ENCODE measurements at regions not wholly inside any gene's neighbourhood (a gene's known extent, or its start where the extent isn't known, plus 50 kb on each side); places are given as distances from the start of the nearest gene placed in this dataset.
"Not testable (repeated sequence)": the region's sequence is repeated elsewhere in the genome, so short reads cannot be mapped to it uniquely, and the experiment has no call there.

GRCh38 chr2:22110244-22110651 lies 986.5 kb downstream of the TDRD15 start:
- no peak for DNase-seq
- Mint-ChIP-seq H3K27ac (no peak overlapping the region), H3K36me3 (ENCODE audit: low read depth) (no peaks in the 10 kb centered on the region), H3K27me3 (no peaks in the 10 kb centered on the region), H3K4me3 (no peak overlapping the region), H3K4me1 (ENCODE audit: low read depth) (no peaks in the 10 kb centered on the region), H3K9me3 (peaks cover 15% of the 10 kb centered on the region)

DNA sequence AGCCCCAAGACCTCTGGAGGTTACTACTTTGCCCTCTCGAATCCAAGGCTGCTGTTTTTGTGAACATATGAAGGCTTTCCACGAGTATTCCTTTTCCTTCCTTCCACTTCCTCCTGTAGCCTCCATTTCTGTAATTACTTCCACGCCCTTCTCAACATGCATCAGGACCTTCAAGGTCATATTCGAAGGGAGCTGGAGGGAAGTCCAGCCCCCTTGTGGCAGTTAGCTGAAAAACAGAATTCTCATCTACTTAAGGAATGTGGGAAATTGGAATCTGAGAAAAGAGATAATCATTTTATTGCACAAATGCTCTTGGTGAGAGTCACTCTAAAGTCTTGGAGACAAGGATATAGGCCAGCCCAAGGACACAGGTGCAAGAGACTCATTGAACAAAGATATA lies 1000.2 kb downstream of the TDRD15 start:
- no peaks in the 10 kb centered on the region for H3K36me3 Mint-ChIP-seq (ENCODE audit: low read depth)
- DNase-seq = no peak
- peaks cover 13% of the 10 kb centered on the region for H3K9me3 Mint-ChIP-seq
- no peaks in the 10 kb centered on the region for H3K4me1 Mint-ChIP-seq (ENCODE audit: low read depth)
- no peak overlapping the region for H3K4me3 Mint-ChIP-seq
- H3K27ac Mint-ChIP-seq = no peak overlapping the region
- H3K27me3 Mint-ChIP-seq = no peaks in the 10 kb centered on the region

- Mint-ChIP-seq H3K9me3 (peaks cover 15% of the 10 kb centered on the region), H3K4me1 (ENCODE audit: low read depth) (no peaks in the 10 kb centered on the region), H3K27me3 (no peaks in the 10 kb centered on the region), H3K36me3 (ENCODE audit: low read depth) (no peaks in the 10 kb centered on the region), H3K4me3 (no peak overlapping the region), H3K27ac (no peak overlapping the region)
- no peak for DNase-seq
These were observed 1002.3 kb downstream of the TDRD15 start for GRCh38 chr2:22126106-22126505.

DNA sequence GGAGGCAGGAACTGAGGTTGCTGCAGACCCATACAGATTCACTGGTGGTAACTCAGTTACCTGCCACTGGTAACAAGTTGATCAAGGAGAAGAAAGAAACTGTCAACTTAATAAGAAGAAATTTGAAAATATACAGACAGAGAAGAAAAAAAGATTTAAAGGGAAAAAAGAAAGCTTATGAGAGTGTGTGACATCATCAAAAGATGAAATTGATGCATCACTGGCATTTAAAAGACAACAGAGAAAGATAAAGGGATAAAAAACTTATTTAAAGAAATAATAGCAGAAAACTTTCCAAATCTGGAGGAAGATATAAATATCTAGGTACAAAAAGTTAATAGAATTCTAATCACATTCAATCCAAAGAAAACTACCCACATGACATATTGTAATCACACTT lies 1003.2 kb downstream of the TDRD15 start:
- H3K27ac Mint-ChIP-seq = no peak overlapping the region
- H3K4me3 Mint-ChIP-seq = no peak overlapping the region
- H3K36me3 Mint-ChIP-seq (ENCODE audit: low read depth) = no peaks in the 10 kb centered on the region
- H3K9me3 Mint-ChIP-seq = peaks cover 14% of the 10 kb centered on the region
- H3K4me1 Mint-ChIP-seq (ENCODE audit: low read depth) = no peaks in the 10 kb centered on the region
- no peaks in the 10 kb centered on the region for H3K27me3 Mint-ChIP-seq
- DNase-seq = no peak

DNA sequence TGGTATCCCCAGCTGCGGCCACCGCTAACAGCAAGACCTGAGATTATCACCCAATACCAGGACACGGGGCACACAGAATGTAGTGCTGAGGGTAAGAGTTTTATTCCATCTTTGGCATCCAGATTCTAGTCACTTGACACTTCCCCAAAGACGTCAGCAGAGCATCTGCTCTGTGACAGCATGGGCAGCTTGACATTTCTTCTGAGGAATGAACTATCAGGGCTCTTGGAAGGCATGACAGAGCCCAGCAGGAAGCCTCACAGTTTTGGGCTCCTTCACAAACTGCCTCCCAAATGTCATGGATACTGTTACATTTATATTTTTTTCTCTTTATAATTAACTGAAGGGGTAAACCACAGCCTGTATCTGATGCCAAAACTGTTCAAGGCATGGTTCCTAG lies 1010.7 kb downstream of the TDRD15 start:
- Mint-ChIP-seq H3K27ac (no peak overlapping the region), H3K27me3 (no peaks in the 10 kb centered on the region), H3K36me3 (ENCODE audit: low read depth) (no peaks in the 10 kb centered on the region)

GRCh38 chr2:22136446-22136845 lies 1012.7 kb downstream of the TDRD15 start:
- Mint-ChIP-seq H3K27me3 (no peaks in the 10 kb centered on the region), H3K9me3 (peaks cover 8% of the 10 kb centered on the region), H3K4me3 (no peak overlapping the region), H3K4me1 (ENCODE audit: low read depth) (no peaks in the 10 kb centered on the region), H3K36me3 (ENCODE audit: low read depth) (no peaks in the 10 kb centered on the region), H3K27ac (no peak overlapping the region)
- DNase-seq = no peak

More for the DNA sequence above, 1010.7 kb downstream of the TDRD15 start:
- H3K9me3 Mint-ChIP-seq = peaks cover 8% of the 10 kb centered on the region
- H3K4me1 Mint-ChIP-seq (ENCODE audit: low read depth) = no peaks in the 10 kb centered on the region
- no peak for DNase-seq
- H3K4me3 Mint-ChIP-seq = no peak overlapping the region

- Mint-ChIP-seq H3K27me3 (no peaks in the 10 kb centered on the region), H3K36me3 (ENCODE audit: low read depth) (no peaks in the 10 kb centered on the region), H3K4me3 (no peak overlapping the region), H3K27ac (no peak overlapping the region), H3K9me3 (peaks cover 28% of the 10 kb centered on the region), H3K4me1 (ENCODE audit: low read depth) (no peaks in the 10 kb centered on the region)
- no peak for DNase-seq
These were observed 1020.1 kb downstream of the TDRD15 start for GRCh38 chr2:22143840-22144239.

DNA sequence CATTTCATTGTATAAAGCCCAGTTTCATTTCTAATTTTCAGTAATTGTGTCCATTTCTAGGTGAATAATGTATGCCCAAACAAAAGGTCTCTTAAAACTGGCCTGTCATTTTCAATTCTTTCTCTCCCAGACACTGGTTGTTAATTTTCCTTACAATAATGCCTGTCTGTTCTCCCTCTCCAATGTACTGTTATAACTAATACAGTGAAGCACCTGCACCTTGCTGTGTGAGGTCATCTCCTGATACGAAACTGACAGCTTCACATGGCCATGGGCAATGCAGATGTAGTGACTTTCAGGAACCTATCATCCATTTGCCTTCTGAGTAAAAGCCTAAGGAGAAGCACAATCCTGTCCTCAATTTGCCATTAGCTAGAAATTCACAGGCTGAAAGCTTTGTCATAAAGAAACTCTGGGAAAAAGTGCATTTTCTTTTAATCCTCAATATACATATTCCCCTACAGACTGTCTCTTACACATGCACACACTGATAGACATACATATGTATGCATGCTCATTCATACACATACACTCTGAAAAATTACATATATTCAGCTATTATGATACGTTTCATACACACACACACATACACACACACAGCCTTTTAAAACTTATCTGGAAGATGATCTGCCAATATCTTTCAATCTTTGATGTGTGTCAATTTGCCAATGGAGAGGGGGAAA lies 1030.3 kb downstream of the TDRD15 start:
- H3K36me3 Mint-ChIP-seq (ENCODE audit: low read depth) = no peaks in the 10 kb centered on the region
- H3K27me3 Mint-ChIP-seq = no peaks in the 10 kb centered on the region
- H3K9me3 Mint-ChIP-seq = peaks cover 27% of the 10 kb centered on the region
- no peak for DNase-seq
- H3K27ac Mint-ChIP-seq = no peak overlapping the region
- H3K4me3 Mint-ChIP-seq = no peak overlapping the region
- no peaks in the 10 kb centered on the region for H3K4me1 Mint-ChIP-seq (ENCODE audit: low read depth)

- H3K36me3 Mint-ChIP-seq (ENCODE audit: low read depth); DNase-seq: not testable (repeated sequence)
These were observed 1032.9 kb downstream of the TDRD15 start for GRCh38 chr2:22156661-22157060.

GRCh38 chr2:22167256-22167655 lies 1043.5 kb downstream of the TDRD15 start:
- Mint-ChIP-seq H3K27me3 (no peaks in the 10 kb centered on the region), H3K27ac (no peak overlapping the region), H3K9me3 (peaks cover 31% of the 10 kb centered on the region), H3K36me3 (ENCODE audit: low read depth) (no peaks in the 10 kb centered on the region), H3K4me3 (no peak overlapping the region), H3K4me1 (ENCODE audit: low read depth) (no peaks in the 10 kb centered on the region)
- no peak for DNase-seq

More at GRCh38 chr2:22156661-22157060, 1032.9 kb downstream of the TDRD15 start:
- H3K4me1 Mint-ChIP-seq (ENCODE audit: low read depth); H3K27me3 Mint-ChIP-seq; H3K4me3 Mint-ChIP-seq; H3K27ac Mint-ChIP-seq: not testable (repeated sequence)
- H3K9me3 Mint-ChIP-seq = peaks cover 18% of the 10 kb centered on the region

- Mint-ChIP-seq H3K4me3 (no peak overlapping the region), H3K27ac (no peak overlapping the region), H3K36me3 (ENCODE audit: low read depth) (no peaks in the 10 kb centered on the region), H3K27me3 (no peaks in the 10 kb centered on the region), H3K9me3 (peaks cover 22% of the 10 kb centered on the region), H3K4me1 (ENCODE audit: low read depth) (no peaks in the 10 kb centered on the region)
- no peak for DNase-seq
These were observed 1051.2 kb downstream of the TDRD15 start for GRCh38 chr2:22175003-22175402.

GRCh38 chr2:22185251-22185650 lies 1061.5 kb downstream of the TDRD15 start:
- H3K36me3 Mint-ChIP-seq (ENCODE audit: low read depth) = no peaks in the 10 kb centered on the region
- no peak overlapping the region for H3K27ac Mint-ChIP-seq
- H3K4me3 Mint-ChIP-seq = no peak overlapping the region

DNA sequence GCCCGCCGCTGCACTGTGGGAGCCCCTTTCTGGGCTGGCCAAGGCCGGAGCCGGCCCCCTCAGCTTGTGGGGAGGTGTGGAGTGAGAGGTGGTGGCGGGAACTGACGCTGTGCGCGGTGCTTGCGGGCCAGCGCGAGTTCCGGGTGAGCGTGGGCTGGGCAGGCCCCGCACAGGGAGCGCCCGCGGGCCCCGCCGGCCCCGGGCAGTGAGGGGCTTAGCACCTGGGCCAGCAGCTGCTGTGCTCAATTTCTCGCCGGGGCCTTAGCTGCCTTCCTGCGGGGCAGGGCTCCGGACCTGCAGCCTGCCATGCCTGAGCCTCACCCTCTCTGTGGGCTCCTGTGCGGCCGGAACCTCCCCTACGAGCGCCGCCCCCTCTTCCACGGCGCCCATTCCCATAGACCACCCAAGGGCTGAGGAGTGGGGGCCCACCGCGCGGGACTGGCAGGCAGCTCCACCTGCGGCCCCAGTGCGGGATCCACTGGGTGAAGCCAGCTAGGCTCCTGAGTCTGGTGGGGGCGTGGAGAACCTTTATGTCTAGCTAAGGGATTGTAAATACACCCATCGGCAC lies 1062.6 kb downstream of the TDRD15 start:
- DNase-seq; H3K27ac Mint-ChIP-seq; H3K4me3 Mint-ChIP-seq; H3K9me3 Mint-ChIP-seq; H3K36me3 Mint-ChIP-seq (ENCODE audit: low read depth); H3K27me3 Mint-ChIP-seq; H3K4me1 Mint-ChIP-seq (ENCODE audit: low read depth): not testable (repeated sequence)

More at GRCh38 chr2:22185251-22185650, 1061.5 kb downstream of the TDRD15 start:
- peaks cover 10% of the 10 kb centered on the region for H3K9me3 Mint-ChIP-seq
- H3K4me1 Mint-ChIP-seq (ENCODE audit: low read depth) = no peaks in the 10 kb centered on the region
- no peak for DNase-seq
- H3K27me3 Mint-ChIP-seq = no peaks in the 10 kb centered on the region

DNA sequence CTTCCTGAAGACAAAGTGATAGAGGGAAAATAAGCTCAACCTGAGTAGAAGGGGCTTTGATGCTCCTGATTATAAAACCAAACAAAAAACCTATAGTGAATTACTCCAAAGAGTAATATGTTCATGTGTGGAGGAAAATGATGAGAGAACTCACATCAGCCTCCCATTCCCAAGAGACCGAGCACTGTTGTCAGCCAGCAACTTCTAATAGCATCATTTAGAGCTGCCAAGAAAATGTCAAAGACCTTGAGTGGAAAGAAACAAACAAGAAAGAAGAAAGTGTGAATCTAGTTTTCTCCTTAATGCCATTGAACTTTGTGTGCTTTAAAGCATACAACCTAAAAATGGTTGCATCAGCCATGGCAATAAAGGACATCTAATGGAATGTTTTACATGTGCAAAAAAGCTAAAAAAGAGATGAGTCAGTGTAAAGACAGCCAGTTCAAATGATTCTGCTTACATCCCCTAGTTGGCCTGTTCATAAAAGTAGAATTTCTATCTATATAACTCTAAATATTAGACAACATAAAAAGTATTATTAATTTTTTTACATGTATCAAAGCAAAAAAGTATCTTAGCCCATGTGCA lies 1066.2 kb downstream of the TDRD15 start:
- H3K27ac Mint-ChIP-seq = no peak overlapping the region
- H3K9me3 Mint-ChIP-seq = peaks cover 3% of the 10 kb centered on the region
- H3K4me1 Mint-ChIP-seq (ENCODE audit: low read depth) = no peaks in the 10 kb centered on the region
- DNase-seq = no peak
- H3K4me3 Mint-ChIP-seq = no peak overlapping the region
- H3K27me3 Mint-ChIP-seq = no peaks in the 10 kb centered on the region
- H3K36me3 Mint-ChIP-seq (ENCODE audit: low read depth) = no peaks in the 10 kb centered on the region

DNA sequence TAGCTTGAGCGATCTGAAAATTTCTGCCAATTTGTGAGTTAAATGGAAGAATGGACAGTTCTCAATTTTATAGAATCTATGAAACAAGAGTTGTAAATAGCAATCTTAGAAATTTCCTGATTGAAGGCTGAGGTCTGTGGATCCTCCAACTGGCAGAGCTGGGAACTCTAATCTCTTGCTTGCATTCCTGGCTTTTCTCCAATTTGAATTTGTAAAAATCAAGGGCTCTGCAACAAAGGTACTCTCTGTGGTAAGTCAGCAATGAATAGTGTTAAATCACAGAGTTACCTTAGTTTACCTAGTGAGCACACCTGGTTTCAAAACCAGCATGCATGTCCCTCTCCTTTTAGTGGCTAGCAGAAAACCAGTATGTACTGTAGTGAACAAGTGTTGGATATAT lies 1070.5 kb downstream of the TDRD15 start:
- no peaks in the 10 kb centered on the region for H3K27me3 Mint-ChIP-seq
- DNase-seq = no peak
- H3K36me3 Mint-ChIP-seq (ENCODE audit: low read depth) = no peaks in the 10 kb centered on the region
- no peaks in the 10 kb centered on the region for H3K4me1 Mint-ChIP-seq (ENCODE audit: low read depth)
- H3K4me3 Mint-ChIP-seq = no peak overlapping the region
- peaks cover 2% of the 10 kb centered on the region for H3K9me3 Mint-ChIP-seq
- H3K27ac Mint-ChIP-seq = no peak overlapping the region

Measured in activated T-cell treated with anti-CD3 and anti-CD28 coated beads, Interleukin-2, amount 50 U/mL, for 24 hours (primary cell).